Muscle layer of colon (tissue), 2 donors: ENCODE measurements at regions not wholly inside any gene's neighbourhood (a gene's known extent, or its start where the extent isn't known, plus 50 kb on each side); places are given as distances from the start of the nearest gene placed in this dataset.

Experiments used
- H3K27ac ChIP-seq: one replicate; pipeline ENCODE4 v1.7.0; 2013; ENCODE audit warnings: low read depth, mild to moderate bottlenecking, low read length, moderate library complexity
- H3K27me3 ChIP-seq, 2 donors: one replicate each; pipeline ENCODE4 v1.7.0; 2013; ENCODE audit warnings: low read length in 2 of 2, mild to moderate bottlenecking in 2 of 2; ENCODE audit not compliant: insufficient read depth in 2 of 2, control insufficient read depth in 1 of 2
- H3K36me3 ChIP-seq: one replicate; pipeline ENCODE4 v1.7.0; 2013; ENCODE audit warnings: mild to moderate bottlenecking, low read length; ENCODE audit not compliant: insufficient read depth
- H3K4me1 ChIP-seq: one replicate; pipeline ENCODE4 v1.7.0; 2013; ENCODE audit warnings: mild to moderate bottlenecking, low read length; ENCODE audit not compliant: insufficient read depth
- H3K4me3 ChIP-seq, 2 donors: one replicate each; pipeline ENCODE4 v1.7.0; 2013; ENCODE audit warnings: low read length in 2 of 2, low read depth in 1 of 2, mild to moderate bottlenecking in 1 of 2, moderate library complexity in 1 of 2
- H3K9ac ChIP-seq: one replicate; pipeline ENCODE4 v1.7.0; 2013; ENCODE audit warnings: low read length
- H3K9me3 ChIP-seq: one replicate; pipeline ENCODE4 v1.7.0; 2013; ENCODE audit warnings: mild to moderate bottlenecking, low read length
- donor health status: abdominal sarcoma.
- donor health status: Adenocarcinoma of cecum.

- Histone ChIP-seq H3K9ac (no peak overlapping the region), H3K4me1 (no peaks in the 10 kb centered on the region), H3K9me3 (no peaks in the 10 kb centered on the region), H3K27me3 (no peaks in the 10 kb centered on the region), H3K27ac (no peak overlapping the region), H3K4me3 (no peak overlapping the region), H3K36me3 (no peaks in the 10 kb centered on the region)
These were observed 707.0 kb upstream of the ZEB2 start for GRCh38 chr2:145226901-145227300.

DNA sequence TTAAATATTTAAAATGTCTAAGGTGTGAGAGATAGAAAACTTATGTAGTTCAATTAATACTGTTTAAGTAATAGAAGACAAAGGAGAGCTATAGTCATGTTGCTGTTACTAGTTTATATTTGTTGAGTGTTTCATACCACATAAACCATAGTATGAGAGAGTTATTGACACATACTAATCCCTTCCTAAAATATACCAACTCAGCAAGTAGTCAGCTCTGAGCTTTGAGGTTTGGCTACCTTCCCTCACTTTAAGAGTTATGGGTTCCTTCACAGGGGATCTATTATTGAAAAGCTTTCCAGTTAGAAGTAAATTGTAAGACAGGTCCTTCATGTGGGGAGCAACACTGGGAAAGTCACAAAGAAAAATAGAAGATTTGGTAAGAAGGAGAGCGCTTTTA, 701.6 kb upstream of the ZEB2 start:
- no peaks in the 10 kb centered on the region for H3K9me3 ChIP-seq
- H3K27ac ChIP-seq = no peak overlapping the region
- H3K4me1 ChIP-seq = no peaks in the 10 kb centered on the region
- no peak overlapping the region for H3K9ac ChIP-seq
- H3K27me3 ChIP-seq = no peaks in the 10 kb centered on the region
- H3K36me3 ChIP-seq = no peaks in the 10 kb centered on the region
- no peak overlapping the region for H3K4me3 ChIP-seq

DNA sequence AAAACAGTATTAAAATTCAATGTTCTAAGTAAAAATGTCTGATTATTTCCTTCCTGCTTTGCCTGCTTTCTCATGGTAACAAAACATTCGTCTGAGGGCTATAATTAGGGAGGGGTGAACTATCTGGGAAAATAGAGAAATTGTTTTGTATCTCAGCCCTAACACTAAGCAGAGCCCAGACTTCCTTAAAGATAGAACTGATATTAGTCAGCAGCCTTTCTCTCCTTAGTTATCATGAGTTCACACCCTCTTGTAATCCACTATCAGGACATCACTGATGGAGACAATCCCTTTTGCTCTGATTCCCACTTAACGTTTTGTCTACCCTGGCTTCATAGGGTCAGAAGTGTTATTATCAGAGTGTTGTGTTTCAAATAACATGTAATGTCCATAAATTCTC, 701.1 kb upstream of the ZEB2 start:
- no peaks in the 10 kb centered on the region for H3K27me3 ChIP-seq
- H3K9ac ChIP-seq = no peak overlapping the region
- no peaks in the 10 kb centered on the region for H3K4me1 ChIP-seq

GRCh38 chr2:145220496-145220895, 700.6 kb upstream of the ZEB2 start:
- no peaks in the 10 kb centered on the region for H3K4me1 ChIP-seq
- no peak overlapping the region for H3K27ac ChIP-seq
- H3K4me3 ChIP-seq = no peak overlapping the region
- no peaks in the 10 kb centered on the region for H3K36me3 ChIP-seq
- no peak overlapping the region for H3K9ac ChIP-seq
- H3K27me3 ChIP-seq = no peaks in the 10 kb centered on the region
- no peaks in the 10 kb centered on the region for H3K9me3 ChIP-seq

More for the DNA sequence above, 701.1 kb upstream of the ZEB2 start:
- Histone ChIP-seq H3K9me3 (no peaks in the 10 kb centered on the region), H3K27ac (no peak overlapping the region), H3K36me3 (no peaks in the 10 kb centered on the region), H3K4me3 (no peak overlapping the region)

DNA sequence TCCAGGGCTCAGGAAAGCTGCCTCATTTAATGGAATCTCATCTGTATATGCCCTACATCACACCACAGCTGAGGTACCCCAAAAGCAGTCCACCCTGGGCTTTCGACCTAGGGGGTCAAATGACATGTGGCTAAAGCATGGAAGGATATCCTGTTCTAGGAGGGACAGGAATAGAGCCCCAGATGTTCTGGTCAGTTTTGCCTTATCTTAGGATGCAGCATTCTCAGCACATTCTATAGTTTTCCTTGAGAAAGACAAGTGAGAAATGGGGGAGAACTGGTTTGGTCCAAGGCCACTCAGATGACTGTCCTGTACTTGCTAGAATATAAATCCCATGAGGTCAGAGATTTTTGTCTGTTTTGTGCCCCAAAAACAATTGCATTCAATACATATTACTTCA, 688.0 kb upstream of the ZEB2 start:
- no peaks in the 10 kb centered on the region for H3K27me3 ChIP-seq
- no peaks in the 10 kb centered on the region for H3K4me1 ChIP-seq
- H3K36me3 ChIP-seq = no peaks in the 10 kb centered on the region
- H3K9ac ChIP-seq = no peak overlapping the region
- H3K4me3 ChIP-seq = no peak overlapping the region
- no peaks in the 10 kb centered on the region for H3K9me3 ChIP-seq
- H3K27ac ChIP-seq = no peak overlapping the region

- Histone ChIP-seq H3K4me3 (no peak overlapping the region), H3K4me1 (no peaks in the 10 kb centered on the region), H3K9me3 (no peaks in the 10 kb centered on the region), H3K27me3 (no peaks in the 10 kb centered on the region), H3K27ac (no peak overlapping the region), H3K36me3 (no peaks in the 10 kb centered on the region), H3K9ac (no peak overlapping the region)
These were observed 686.8 kb upstream of the ZEB2 start for GRCh38 chr2:145206496-145207281.

DNA sequence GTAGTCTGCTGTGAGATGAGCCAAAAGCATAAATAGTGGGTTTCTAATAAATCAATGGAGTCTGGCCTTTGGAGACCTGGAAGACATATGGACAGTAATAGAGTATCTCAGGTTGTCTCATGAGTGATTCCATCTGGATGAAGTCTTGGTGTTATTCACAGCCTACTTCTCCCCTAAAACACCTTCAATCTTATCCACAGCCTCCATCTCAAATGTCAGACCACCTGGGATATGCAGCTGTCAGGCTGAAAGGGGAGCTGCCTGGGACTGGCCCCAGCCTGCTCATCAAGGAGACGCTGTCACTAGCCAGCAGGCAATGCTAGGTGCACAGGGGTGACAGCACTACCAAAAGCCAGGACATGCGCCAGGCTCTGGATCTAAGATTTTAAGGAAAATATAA, 684.0 kb upstream of the ZEB2 start:
- Histone ChIP-seq H3K36me3 (no peaks in the 10 kb centered on the region), H3K9me3 (no peaks in the 10 kb centered on the region), H3K4me3 (no peak overlapping the region), H3K9ac (no peak overlapping the region), H3K27ac (no peak overlapping the region), H3K27me3 (no peaks in the 10 kb centered on the region), H3K4me1 (no peaks in the 10 kb centered on the region)

GRCh38 chr2:145199827-145200706, 680.1 kb upstream of the ZEB2 start:
- Histone ChIP-seq H3K27me3 (no peaks in the 10 kb centered on the region), H3K4me3 (no peak overlapping the region), H3K36me3 (no peaks in the 10 kb centered on the region), H3K27ac (no peak overlapping the region), H3K4me1 (no peaks in the 10 kb centered on the region), H3K9me3 (no peaks in the 10 kb centered on the region), H3K9ac (no peak overlapping the region)

- H3K9ac ChIP-seq = no peak overlapping the region
- H3K4me3 ChIP-seq = no peak overlapping the region
- H3K9me3 ChIP-seq = no peaks in the 10 kb centered on the region
- no peaks in the 10 kb centered on the region for H3K36me3 ChIP-seq
- no peak overlapping the region for H3K27ac ChIP-seq
- no peaks in the 10 kb centered on the region for H3K4me1 ChIP-seq
- no peaks in the 10 kb centered on the region for H3K27me3 ChIP-seq
These were observed 679.1 kb upstream of the ZEB2 start for GRCh38 chr2:145199042-145199441.

DNA sequence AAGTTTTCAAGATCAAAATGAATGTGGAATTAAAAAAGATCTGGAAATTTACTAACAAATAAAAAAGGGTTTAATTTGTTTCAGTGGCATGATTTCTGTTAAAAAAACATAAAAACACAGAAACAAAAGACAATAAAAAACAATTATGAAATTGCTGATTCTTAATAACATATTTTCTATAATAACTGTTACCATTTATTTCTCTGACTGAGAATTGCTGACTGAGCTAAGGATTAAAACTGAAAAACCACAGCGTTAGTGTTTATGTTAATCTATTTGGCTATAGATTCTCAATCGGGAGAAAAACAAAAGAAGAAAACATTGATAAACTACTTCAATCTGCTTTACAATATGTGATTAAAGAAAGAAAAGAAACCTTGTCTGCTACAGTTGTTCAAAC, 678.6 kb upstream of the ZEB2 start:
- no peak overlapping the region for H3K27ac ChIP-seq
- no peaks in the 10 kb centered on the region for H3K36me3 ChIP-seq
- H3K27me3 ChIP-seq = no peaks in the 10 kb centered on the region
- H3K4me3 ChIP-seq = no peak overlapping the region
- no peak overlapping the region for H3K9ac ChIP-seq
- no peaks in the 10 kb centered on the region for H3K9me3 ChIP-seq
- H3K4me1 ChIP-seq = no peaks in the 10 kb centered on the region

DNA sequence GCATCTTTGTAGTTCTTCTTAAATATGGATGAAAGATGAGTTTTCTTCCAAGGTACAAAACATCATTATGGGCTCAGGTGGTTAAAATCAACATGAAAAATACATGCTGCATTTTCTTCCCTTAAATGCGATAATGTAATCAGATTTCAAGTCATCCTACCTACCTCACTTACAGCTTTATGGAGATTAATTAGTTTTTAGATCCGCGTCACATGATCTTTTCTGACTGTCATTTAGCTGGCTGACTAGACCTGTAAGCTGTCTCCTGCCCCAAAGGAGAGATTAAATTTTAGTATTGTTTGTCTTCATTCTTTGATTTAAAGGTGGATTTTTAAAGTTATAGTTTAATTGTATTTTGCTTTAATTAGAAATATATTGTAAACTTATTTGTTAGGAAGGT, 678.0 kb upstream of the ZEB2 start:
- Histone ChIP-seq H3K36me3 (no peaks in the 10 kb centered on the region), H3K9ac (no peak overlapping the region), H3K27ac (no peak overlapping the region), H3K27me3 (no peaks in the 10 kb centered on the region), H3K4me1 (no peaks in the 10 kb centered on the region), H3K4me3 (no peak overlapping the region), H3K9me3 (no peaks in the 10 kb centered on the region)
